Activated naive CD4-positive, alpha-beta T cell treated with anti-CD3 and anti-CD28 coated beads, Interleukin-2, amount 50 U/mL, for 24 hours (primary cell): ENCODE measurements at regions not wholly inside any gene's neighbourhood (a gene's known extent, or its start where the extent isn't known, plus 50 kb on each side); places are given as distances from the start of the nearest gene placed in this dataset.

Experiments used
- H3K27ac Mint-ChIP-seq: one replicate; pipeline ENCODE4 v1.8.0; 2021; ENCODE audit warnings: mild to moderate bottlenecking, mixed read lengths
- H3K27me3 Mint-ChIP-seq: one replicate; pipeline ENCODE4 v1.8.0; 2021; ENCODE audit warnings: mixed read lengths
- H3K36me3 Mint-ChIP-seq: one replicate; pipeline ENCODE4 v1.8.0; 2021; ENCODE audit warnings: mixed read lengths
- H3K4me1 Mint-ChIP-seq: one replicate; pipeline ENCODE4 v1.8.0; 2021; ENCODE audit warnings: mixed read lengths
- H3K4me3 Mint-ChIP-seq: one replicate; pipeline ENCODE4 v1.8.0; 2021; ENCODE audit warnings: mild to moderate bottlenecking, mixed read lengths
- H3K9me3 Mint-ChIP-seq: one replicate; pipeline ENCODE4 v1.8.0; 2021; ENCODE audit warnings: mixed read lengths

- no peaks in the 10 kb centered on the region for H3K4me1 Mint-ChIP-seq
- H3K27ac Mint-ChIP-seq: no peak overlapping the region
- H3K4me3 Mint-ChIP-seq: no peak overlapping the region
- H3K9me3 Mint-ChIP-seq: no peaks in the 10 kb centered on the region
- no peaks in the 10 kb centered on the region for H3K36me3 Mint-ChIP-seq
- H3K27me3 Mint-ChIP-seq: peaks cover 18% of the 10 kb centered on the region
Observed at GRCh38 chr12:132379996-132380395, 50.6 kb upstream of the GALNT9 start.

- H3K4me3 Mint-ChIP-seq: no peak overlapping the region
- no peaks in the 10 kb centered on the region for H3K36me3 Mint-ChIP-seq
- no peak overlapping the region for H3K27ac Mint-ChIP-seq
- no peaks in the 10 kb centered on the region for H3K4me1 Mint-ChIP-seq
- no peaks in the 10 kb centered on the region for H3K9me3 Mint-ChIP-seq
- peaks cover 19% of the 10 kb centered on the region for H3K27me3 Mint-ChIP-seq
Observed at GRCh38 chr12:132379576-132379975, 50.2 kb upstream of the GALNT9 start.
